NCI-H2196 treated with DMSO at 0.1 percent for 48 hours (cell line): ENCODE measurements at regions not wholly inside any gene's neighbourhood (a gene's known extent, or its start where the extent isn't known, plus 50 kb on each side); places are given as distances from the start of the nearest gene placed in this dataset.

Experiments
- DNase-seq: peaks from one replicate; lab custom pipeline; 2025; ENCODE audit not compliant: unreplicated experiment; lab: John Stamatoyannopoulos, UW

DNA sequence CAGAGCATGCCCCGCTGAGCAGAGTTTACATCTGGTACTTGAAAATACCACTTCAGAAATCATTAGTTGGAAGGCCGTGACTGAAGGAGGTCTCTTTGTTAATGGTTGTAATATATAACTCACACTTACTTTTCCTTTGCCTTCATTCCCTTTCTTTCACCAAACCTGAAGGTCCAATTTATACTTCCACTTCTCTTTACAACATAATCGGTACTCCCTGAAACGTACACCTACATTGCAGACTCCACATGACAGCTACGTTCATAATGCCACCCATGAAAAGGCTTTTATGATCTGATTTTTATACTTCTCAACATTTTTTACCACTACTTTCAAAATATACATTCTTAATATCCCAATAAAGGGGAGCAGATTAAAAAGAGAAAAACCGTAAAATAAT lies 298.7 kb downstream of the C4orf33 start:
- DNase-seq: no peak

DNA sequence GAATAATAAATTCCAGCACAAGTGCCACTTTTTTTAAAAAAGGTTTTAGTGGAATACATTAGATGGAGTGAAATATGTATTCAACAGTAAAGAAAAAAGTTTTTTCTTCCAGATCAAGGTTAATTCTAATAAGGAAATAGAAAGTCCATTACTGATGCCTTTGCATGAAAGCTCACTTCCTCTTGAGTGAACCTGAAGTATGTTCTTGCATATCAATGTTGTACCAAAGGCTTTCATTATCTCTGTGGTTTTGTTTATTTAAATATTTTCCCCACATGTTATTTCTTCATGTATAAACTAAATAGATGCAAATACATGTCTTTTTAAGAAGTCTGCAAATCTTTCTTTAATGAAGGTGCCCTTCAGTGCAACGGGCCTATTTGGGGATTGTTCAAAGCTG lies 307.9 kb downstream of the C4orf33 start:
- DNase-seq: no peak

GRCh38 chr4:129410115-129410514 lies 314.2 kb downstream of the C4orf33 start:
- DNase-seq: no peak

GRCh38 chr4:129415004-129415403 lies 319.1 kb downstream of the C4orf33 start:
- no peak for DNase-seq

DNA sequence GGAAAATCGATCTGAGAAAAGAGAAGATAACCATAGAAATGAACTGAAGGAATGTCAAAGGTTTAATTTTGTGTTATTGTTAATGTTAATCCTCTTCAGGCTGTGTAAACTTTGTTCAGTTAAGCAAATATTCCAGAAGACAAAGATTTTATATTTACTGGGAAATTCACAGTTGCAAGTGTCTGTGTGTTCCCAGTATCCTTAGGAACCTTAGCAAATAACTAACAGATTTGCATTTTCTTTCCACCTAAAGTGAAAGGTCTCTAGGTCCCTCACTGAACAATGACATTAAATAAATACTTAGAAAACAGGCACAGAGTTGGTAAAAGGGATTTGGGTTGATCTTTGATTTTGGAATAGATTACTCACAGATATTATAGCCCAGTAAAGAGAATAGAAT lies 324.7 kb downstream of the C4orf33 start:
- DNase-seq: no peak

DNA sequence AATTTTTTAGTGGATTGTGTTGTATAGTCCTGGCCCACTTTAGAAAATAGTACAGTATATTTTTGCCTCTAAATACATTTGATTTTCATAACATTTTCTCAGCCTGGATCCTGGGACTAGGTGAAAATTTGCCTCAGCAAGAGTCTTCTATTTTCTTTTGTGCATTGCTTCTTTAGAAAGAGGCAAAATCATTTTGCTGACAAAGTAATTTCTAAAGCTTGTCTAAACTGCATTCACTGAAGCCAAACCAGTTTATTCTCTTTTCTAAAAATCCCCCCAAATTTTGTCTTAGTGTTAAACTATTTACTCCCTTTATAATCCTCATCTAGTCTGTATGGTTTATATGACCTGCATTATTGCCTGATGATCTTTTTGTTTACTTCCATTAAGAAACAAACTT lies 326.3 kb downstream of the C4orf33 start:
- no peak for DNase-seq

DNA sequence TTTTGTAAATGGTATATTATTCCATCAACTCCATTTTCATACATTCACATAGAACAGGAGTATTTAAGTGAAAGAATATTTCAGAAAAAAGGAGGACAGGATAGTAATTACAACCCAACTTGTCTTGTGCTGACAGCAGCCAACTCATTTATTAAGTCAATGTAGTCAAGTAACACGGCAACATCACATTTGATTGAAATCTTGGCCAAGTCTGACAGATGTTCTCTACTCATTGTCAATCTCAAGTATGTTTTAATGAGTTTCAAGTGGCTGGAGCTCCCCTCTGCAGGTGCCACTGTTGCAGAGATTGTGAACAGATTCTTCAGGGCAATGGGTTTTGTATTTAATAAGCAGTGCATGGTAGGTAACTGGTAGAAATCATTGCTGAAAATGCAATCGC lies 332.5 kb downstream of the C4orf33 start:
- DNase-seq: no peak

GRCh38 chr4:129429581-129430320 lies 333.8 kb downstream of the C4orf33 start:
- no peak for DNase-seq

DNA sequence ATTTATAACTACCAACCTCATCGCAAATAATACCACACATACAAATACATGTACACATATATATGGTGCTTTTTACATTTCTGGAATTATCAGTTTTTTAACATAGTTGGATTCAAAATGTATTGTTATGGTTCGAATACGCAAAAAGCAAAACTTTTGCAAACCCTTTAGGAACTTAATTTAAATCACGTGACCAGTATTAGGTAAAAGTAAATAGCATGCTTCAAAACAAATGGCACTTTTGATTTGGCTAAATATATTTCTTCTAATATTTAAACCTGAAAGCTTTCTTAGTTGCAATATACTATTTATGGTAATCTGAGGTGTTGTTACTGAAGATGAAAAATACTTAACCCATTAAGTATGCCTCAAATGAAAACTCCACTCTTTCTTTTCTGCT lies 341.4 kb downstream of the C4orf33 start:
- DNase-seq: no peak

GRCh38 chr4:129438456-129438981 lies 342.6 kb downstream of the C4orf33 start:
- DNase-seq: no peak

GRCh38 chr4:129446074-129446473 lies 350.1 kb downstream of the C4orf33 start:
- DNase-seq: no peak

DNA sequence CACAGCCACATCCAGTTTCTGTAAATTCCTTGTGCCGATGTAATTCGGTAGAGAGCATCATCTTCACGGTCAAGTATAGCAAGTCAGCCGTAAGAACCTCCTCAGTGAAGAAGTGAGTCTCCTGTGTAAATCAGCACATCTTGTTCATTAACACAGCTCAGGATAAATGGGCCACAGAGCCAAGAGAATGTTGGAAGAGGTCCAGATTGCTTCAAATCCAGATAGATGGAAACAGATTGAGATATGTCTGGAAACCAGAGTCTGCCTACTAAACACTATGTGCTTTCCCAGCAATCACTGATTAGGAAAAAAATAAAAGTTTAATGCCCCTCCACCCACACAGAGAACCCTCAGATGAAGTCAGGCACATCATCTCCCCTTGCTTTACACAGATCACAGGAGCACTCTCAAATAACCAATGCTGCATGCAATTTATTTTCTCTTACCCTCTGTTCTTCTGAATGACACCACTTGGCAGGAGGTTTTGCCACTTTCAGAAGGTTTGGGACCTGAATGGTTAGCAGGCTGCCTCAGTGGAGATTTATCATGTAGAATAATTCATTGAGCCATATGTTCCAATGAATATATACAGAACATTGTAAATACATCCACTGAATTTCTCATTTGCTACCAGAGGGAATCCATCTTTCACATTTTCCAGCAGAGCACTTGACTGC lies 357.7 kb downstream of the C4orf33 start:
- DNase-seq: no peak

- DNase-seq: no peak
Observed at GRCh38 chr4:129455482-129455881, 359.5 kb downstream of the C4orf33 start.

GRCh38 chr4:129468624-129469023 lies 372.7 kb downstream of the C4orf33 start:
- DNase-seq: no peak

GRCh38 chr4:129474698-129475097 lies 378.7 kb downstream of the C4orf33 start:
- no peak for DNase-seq

- no peak for DNase-seq
Observed at GRCh38 chr4:129481107-129481506, 385.2 kb downstream of the C4orf33 start.

DNA sequence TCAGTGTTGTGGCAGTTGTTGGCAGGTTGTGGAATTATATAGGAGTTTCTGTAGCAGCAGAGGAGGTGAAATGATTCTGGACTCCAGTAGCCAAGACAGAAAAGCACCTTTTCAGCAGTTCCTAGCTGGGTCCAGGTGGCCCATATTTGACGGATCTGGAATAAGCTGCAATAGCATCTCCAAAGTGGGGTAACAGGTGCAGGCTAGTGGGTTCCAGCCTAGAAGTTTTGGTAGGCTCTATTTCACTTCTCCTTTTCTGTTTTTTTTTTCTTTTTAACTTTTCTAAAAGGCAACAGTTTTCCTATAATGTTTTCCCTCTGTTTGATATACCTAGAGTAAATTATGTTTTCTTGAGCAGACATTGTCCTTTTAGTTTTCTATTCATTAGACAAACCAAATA lies 392.5 kb downstream of the C4orf33 start:
- no peak for DNase-seq

DNA sequence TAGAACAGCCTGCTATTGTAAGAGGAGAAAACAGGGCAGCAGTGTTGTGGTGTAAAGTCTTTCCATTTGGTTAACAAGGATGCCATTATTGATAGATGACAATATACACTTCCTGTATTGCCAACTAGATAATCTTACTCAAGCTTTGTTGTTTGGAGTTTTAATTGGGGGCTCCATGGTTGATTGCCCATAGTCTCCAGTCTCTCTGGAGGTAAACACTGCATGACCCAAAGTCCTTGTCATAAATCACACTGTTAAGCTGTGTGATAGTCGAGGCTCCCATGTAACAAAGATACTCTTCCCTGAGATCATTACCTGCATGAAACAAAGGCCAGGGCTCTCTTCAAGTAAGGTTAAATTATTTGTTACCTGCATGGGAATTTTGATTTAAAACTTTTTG lies 394.6 kb downstream of the C4orf33 start:
- DNase-seq: no peak

DNA sequence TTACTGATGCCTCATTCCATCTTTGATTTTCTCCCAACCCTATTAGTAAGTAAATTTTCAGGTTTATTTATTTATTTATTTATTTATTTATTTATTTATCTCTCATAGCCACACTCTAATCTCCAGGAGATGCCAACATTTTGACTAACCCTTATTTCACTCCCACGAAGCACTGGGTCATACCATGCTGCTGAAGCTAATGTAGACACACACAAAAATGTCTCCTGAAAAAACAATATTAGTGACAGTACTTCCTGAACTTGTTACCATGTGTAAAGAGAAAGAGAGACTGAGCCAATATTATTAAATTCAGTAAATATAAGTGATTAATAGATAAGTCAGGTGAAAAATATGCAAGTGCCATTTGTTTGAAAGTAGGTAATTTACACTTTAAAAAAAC lies 402.7 kb downstream of the C4orf33 start:
- DNase-seq: no peak

GRCh38 chr4:129514852-129515251 lies 418.9 kb downstream of the C4orf33 start:
- DNase-seq: no peak

- DNase-seq: no peak
Observed at GRCh38 chr4:129515356-129515755, 419.4 kb downstream of the C4orf33 start.

DNA sequence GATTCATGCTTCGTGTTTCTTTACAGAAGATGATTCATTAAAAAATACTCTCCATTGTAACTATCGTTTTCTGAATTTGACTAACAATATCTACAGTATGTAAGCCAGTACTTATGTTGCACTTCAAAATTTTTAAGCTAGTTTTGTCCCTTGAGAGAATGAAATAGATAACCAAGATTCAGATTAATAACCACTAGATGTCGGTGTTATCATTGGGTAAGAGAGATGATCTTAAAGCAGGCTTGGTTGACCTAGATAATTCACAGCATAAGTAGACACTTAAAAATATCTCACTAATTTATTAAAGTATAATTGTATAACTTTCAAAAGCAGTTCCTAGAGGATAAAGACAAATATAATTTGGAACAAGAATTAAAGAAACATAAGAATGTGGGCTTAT lies 430.9 kb downstream of the C4orf33 start:
- no peak for DNase-seq

DNA sequence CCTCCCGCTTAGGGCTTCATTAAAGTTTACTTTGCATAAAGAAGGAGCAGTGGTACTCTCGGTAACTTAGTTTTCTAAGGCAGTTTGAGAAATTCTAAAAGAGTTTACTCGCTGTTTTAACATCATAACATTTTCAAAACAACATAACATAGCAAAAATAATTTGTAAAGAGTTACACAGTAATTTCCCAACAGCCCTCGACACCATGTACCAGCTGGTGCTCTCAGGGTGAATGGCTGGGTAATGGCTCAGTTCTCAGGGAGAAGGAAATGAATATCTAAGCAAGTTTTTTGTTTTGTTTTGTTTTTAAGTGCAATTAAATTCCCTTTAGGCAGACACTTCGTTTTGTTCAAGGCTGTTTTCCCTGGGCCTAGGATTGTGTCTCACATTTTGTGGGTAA lies 435.3 kb downstream of the C4orf33 start:
- no peak for DNase-seq
